ENCODE measurements at regions not wholly inside any gene's neighbourhood (a gene's known extent, or its start where the extent isn't known, plus 50 kb on each side); places are given as distances from the start of the nearest gene placed in this dataset.

- TF ChIP-seq POLR2AphosphoS5 (IDR thresholded peaks at IDR 0.05), result no peak
- TF ChIP-seq, protein P1, sequence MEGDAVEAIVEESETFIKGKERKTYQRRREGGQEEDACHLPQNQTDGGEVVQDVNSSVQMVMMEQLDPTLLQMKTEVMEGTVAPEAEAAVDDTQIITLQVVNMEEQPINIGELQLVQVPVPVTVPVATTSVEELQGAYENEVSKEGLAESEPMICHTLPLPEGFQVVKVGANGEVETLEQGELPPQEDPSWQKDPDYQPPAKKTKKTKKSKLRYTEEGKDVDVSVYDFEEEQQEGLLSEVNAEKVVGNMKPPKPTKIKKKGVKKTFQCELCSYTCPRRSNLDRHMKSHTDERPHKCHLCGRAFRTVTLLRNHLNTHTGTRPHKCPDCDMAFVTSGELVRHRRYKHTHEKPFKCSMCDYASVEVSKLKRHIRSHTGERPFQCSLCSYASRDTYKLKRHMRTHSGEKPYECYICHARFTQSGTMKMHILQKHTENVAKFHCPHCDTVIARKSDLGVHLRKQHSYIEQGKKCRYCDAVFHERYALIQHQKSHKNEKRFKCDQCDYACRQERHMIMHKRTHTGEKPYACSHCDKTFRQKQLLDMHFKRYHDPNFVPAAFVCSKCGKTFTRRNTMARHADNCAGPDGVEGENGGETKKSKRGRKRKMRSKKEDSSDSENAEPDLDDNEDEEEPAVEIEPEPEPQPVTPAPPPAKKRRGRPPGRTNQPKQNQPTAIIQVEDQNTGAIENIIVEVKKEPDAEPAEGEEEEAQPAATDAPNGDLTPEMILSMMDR (IDR thresholded peaks at IDR 0.05), result no peak
- TF ChIP-seq POLR2A (IDR thresholded peaks at IDR 0.05), result no peak
- no peak for TF ChIP-seq EP300 (IDR thresholded peaks at IDR 0.05)
Measured at GRCh38 chr1:244113532-244114320, 62.6 kb downstream of the ZBTB18 start.
